ENCODE measurements at regions not wholly inside any gene's neighbourhood (a gene's known extent, or its start where the extent isn't known, plus 50 kb on each side); places are given as distances from the start of the nearest gene placed in this dataset.

GRCh38 chr6:170052991-170053821, 237.7 kb downstream of the DLL1 start:
- TF ChIP-seq POLR2A (IDR thresholded peaks at IDR 0.05; ENCODE audit: low read depth, low read length) (no peak), POLR2AphosphoS5 (IDR thresholded peaks at IDR 0.05; ENCODE audit: low read depth, low read length) (no peak), TAF1 (IDR thresholded peaks at IDR 0.05; ENCODE audit: low read depth, low read length) (no peak), PAX5 (IDR thresholded peaks at IDR 0.05; ENCODE audit: insufficient read depth, low read length, severe bottlenecking) (no peak), SPI1 (IDR thresholded peaks at IDR 0.05; ENCODE audit: low read depth, low read length) (no peak), POU2F2 (IDR thresholded peaks at IDR 0.05; ENCODE audit: low read depth, low read length) (no peak)
